Upper lobe of right lung (tissue), 1 donor: ENCODE measurements at regions not wholly inside any gene's neighbourhood (a gene's known extent, or its start where the extent isn't known, plus 50 kb on each side); places are given as distances from the start of the nearest gene placed in this dataset.

ENCODE experiments used
- ATAC-seq: fragments of 200-7000 bp; cut with Tn5 transposase; one replicate; pipeline ENCODE4 v1.9.1; 2020; ENCODE audit warnings: mild to moderate bottlenecking, moderate library complexity
- DNase-seq: peaks from one replicate; pipeline ENCODE4 v3.0.0-alpha.2; 2020
- H3K27ac ChIP-seq: fragments of 200-600 bp; one replicate; pipeline ENCODE4 v1.8.0; 2022
- H3K27me3 ChIP-seq: fragments of 200-600 bp; one replicate; pipeline ENCODE4 v1.8.0; 2022; ENCODE audit warnings: mild to moderate bottlenecking
- H3K36me3 ChIP-seq: fragments of 200-600 bp; one replicate; pipeline ENCODE4 v1.8.0; 2022
- H3K4me1 ChIP-seq: fragments of 200-600 bp; one replicate; pipeline ENCODE4 v1.8.0; 2022
- H3K4me3 ChIP-seq: fragments of 200-600 bp; one replicate; pipeline ENCODE4 v1.8.0; 2022; ENCODE audit warnings: mild to moderate bottlenecking
- H3K9me3 ChIP-seq: fragments of 200-600 bp; one replicate; pipeline ENCODE4 v1.8.0; 2022
- CTCF ChIP-seq: fragments of 200-600 bp; IDR thresholded peaks from one replicate; pipeline ENCODE4 v1.8.0; 2022; ENCODE audit warnings: antibody characterized with exemption
- intact Hi-C: fragments of 100-400 bp; cut with DNase I; formaldehyde crosslinking; loops from one replicate; pipeline ENCODE4 v1.11.0; 2022
- donor health status: DM: no; HTN: yes; CAD: no; lungs with severe emphysema.

- ATAC-seq (peak; percentile 75), DNase-seq (no peak)
- H3K36me3 ChIP-seq: no peaks in the 10 kb centered on the region
- peak; percentile 76 for TF ChIP-seq CTCF
- no peaks in the 10 kb centered on the region for H3K9me3 ChIP-seq
- H3K27ac ChIP-seq: no peak overlapping the region
- no peaks in the 10 kb centered on the region for H3K27me3 ChIP-seq
- H3K4me1 ChIP-seq: no peaks in the 10 kb centered on the region
- intact Hi-C loops: no loop called here
- H3K4me3 ChIP-seq: no peak overlapping the region
Observed at GRCh38 chr11:116691771-116692177, 81.0 kb downstream of the BUD13 start.

GRCh38 chr11:116690611-116691010 lies 82.2 kb downstream of the BUD13 start:
- peaks cover 4% of the 10 kb centered on the region for H3K27me3 ChIP-seq
- TF ChIP-seq CTCF: no peak
- no peaks in the 10 kb centered on the region for H3K4me1 ChIP-seq
- ATAC-seq (no peak), DNase-seq (no peak)
- H3K27ac ChIP-seq: no peak overlapping the region
- H3K36me3 ChIP-seq: no peaks in the 10 kb centered on the region
- intact Hi-C loops: no loop called here
- no peaks in the 10 kb centered on the region for H3K9me3 ChIP-seq
- no peak overlapping the region for H3K4me3 ChIP-seq

GRCh38 chr11:116689413-116690127 lies 83.2 kb downstream of the BUD13 start:
- ATAC-seq (no peak), DNase-seq (no peak)
- intact Hi-C loops: no loop called here
- TF ChIP-seq CTCF: no peak
- Histone ChIP-seq H3K4me3 (no peak overlapping the region), H3K9me3 (no peaks in the 10 kb centered on the region), H3K4me1 (no peaks in the 10 kb centered on the region), H3K27ac (no peak overlapping the region), H3K36me3 (no peaks in the 10 kb centered on the region), H3K27me3 (peaks cover 4% of the 10 kb centered on the region)

GRCh38 chr11:116688202-116688540 lies 84.6 kb downstream of the BUD13 start:
- no peaks in the 10 kb centered on the region for H3K9me3 ChIP-seq
- H3K4me1 ChIP-seq: no peaks in the 10 kb centered on the region
- H3K36me3 ChIP-seq: no peaks in the 10 kb centered on the region
- intact Hi-C loops: no loop called here
- ATAC-seq (no peak), DNase-seq (no peak)
- TF ChIP-seq CTCF: no peak
- peaks cover 4% of the 10 kb centered on the region for H3K27me3 ChIP-seq
- no peak overlapping the region for H3K4me3 ChIP-seq
- H3K27ac ChIP-seq: no peak overlapping the region

GRCh38 chr11:116687458-116688201 lies 85.2 kb downstream of the BUD13 start:
- Histone ChIP-seq H3K27me3 (peaks cover 4% of the 10 kb centered on the region), H3K9me3 (no peaks in the 10 kb centered on the region), H3K4me3 (no peak overlapping the region), H3K27ac (no peak overlapping the region), H3K4me1 (no peaks in the 10 kb centered on the region), H3K36me3 (no peaks in the 10 kb centered on the region)
- ATAC-seq (no peak), DNase-seq (no peak)
- intact Hi-C loops: no loop called here
- no peak for TF ChIP-seq CTCF
